Thyroid gland (tissue), 4 donors: ENCODE measurements at regions not wholly inside any gene's neighbourhood (a gene's known extent, or its start where the extent isn't known, plus 50 kb on each side); places are given as distances from the start of the nearest gene placed in this dataset.

ENCODE experiments used
- POLR2A ChIP-seq, 2 donors: fragments of 450-650 bp; IDR thresholded peaks; one replicate each; pipeline ENCODE4 v1.6.1; 2017; ENCODE audit warnings: antibody characterized with exemption in 2 of 2, mild to moderate bottlenecking in 2 of 2, moderate library complexity in 1 of 2
- TF ChIP-seq, protein P1 (sequence below), 6 experiments: fragments of 200-600 bp in 3 of 6; fragments of 450-650 bp in 3 of 6; sonication (generic) in 3 of 6; IDR thresholded peaks; one replicate each; pipeline ENCODE4 v1.5.1; 2016 to 2019; ENCODE audit warnings: antibody characterized with exemption in 6 of 6, mild to moderate bottlenecking in 2 of 6, inconsistent platforms in 1 of 6, moderate library complexity in 1 of 6

DNA sequence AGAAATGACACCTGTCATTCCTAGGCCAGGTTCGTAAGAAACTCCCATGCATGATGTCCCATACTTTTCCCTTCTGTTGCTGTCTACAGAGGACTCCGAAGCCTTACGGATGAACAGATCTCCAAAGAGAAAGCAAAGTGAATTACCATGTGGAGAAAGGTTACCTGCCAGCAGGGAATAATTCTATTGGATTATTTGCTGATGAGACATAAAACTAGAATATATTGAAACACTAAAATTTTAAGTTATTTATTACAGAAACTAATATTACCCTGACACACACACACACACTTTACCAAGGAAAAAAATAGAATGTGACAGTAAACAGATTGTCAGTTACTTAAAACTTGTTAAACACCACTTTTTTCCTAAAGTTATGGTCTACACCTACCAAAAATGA is 452.7 kb upstream of the DAB2 start:
- TF ChIP-seq, protein P1, sequence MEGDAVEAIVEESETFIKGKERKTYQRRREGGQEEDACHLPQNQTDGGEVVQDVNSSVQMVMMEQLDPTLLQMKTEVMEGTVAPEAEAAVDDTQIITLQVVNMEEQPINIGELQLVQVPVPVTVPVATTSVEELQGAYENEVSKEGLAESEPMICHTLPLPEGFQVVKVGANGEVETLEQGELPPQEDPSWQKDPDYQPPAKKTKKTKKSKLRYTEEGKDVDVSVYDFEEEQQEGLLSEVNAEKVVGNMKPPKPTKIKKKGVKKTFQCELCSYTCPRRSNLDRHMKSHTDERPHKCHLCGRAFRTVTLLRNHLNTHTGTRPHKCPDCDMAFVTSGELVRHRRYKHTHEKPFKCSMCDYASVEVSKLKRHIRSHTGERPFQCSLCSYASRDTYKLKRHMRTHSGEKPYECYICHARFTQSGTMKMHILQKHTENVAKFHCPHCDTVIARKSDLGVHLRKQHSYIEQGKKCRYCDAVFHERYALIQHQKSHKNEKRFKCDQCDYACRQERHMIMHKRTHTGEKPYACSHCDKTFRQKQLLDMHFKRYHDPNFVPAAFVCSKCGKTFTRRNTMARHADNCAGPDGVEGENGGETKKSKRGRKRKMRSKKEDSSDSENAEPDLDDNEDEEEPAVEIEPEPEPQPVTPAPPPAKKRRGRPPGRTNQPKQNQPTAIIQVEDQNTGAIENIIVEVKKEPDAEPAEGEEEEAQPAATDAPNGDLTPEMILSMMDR (IDR thresholded peaks at IDR 0.05) = no peak
- TF ChIP-seq POLR2A (IDR thresholded peaks at IDR 0.05) = no peak
